ENCODE measurements at regions not wholly inside any gene's neighbourhood (a gene's known extent, or its start where the extent isn't known, plus 50 kb on each side); places are given as distances from the start of the nearest gene placed in this dataset.

GRCh38 chr14:38874721-38875120, 228.3 kb downstream of the SEC23A start:
- H3K27me3 ChIP-seq (ENCODE audit: control insufficient read depth, insufficient read depth, low read length), result no peaks in the 10 kb centered on the region; the same call in 1 of the 2 replicates
- in situ Hi-C loops (cut with MboI; ENCODE audit: low sequenced_read_pairs), result no loop called here
- intact Hi-C loops (cut with micrococcal nuclease), result no loop called here

More at GRCh38 chr14:38874721-38875120, 228.3 kb downstream of the SEC23A start:
- no peak for DNase-seq
- H2AK5ac ChIP-seq (ENCODE audit: low read depth, low read length), result no peak overlapping the region
- no peaks in the 10 kb centered on the region for H4K20me1 ChIP-seq (ENCODE audit: insufficient read depth, low read length)
- H2BK15ac ChIP-seq (ENCODE audit: low read depth, low read length), result no peak overlapping the region
- no peak for ATAC-seq (ENCODE audit: low read depth)
- H2AK9ac ChIP-seq (replicated peaks; ENCODE audit: low read depth, low read length, poor library complexity), result no peak overlapping the region
- no peak overlapping the region for H3K4me3 ChIP-seq (ENCODE audit: insufficient read depth, low read depth, low read length)
- no peak overlapping the region for H3K4ac ChIP-seq (ENCODE audit: low read depth, low read length)
- no peaks in the 10 kb centered on the region for H3K79me1 ChIP-seq (ENCODE audit: low read depth in 1 of 2, low read length in 2 of 2)
- no peaks in the 10 kb centered on the region for H3K9me3 ChIP-seq (ENCODE audit: control insufficient read depth, insufficient read depth, low read length)
- H2BK5ac ChIP-seq (ENCODE audit: low read depth, low read length, poor library complexity, severe bottlenecking), result no peak overlapping the region
- BruUV-seq (replicated peaks), result no TSS peak
- ChIA-PET CTCF (no interaction called here), POLR2A (ENCODE audit: unreplicated experiment) (no interaction called here)
- no peak overlapping the region for H4K8ac ChIP-seq (ENCODE audit: low read depth in 2 of 2, low read length in 2 of 2)
- WGBS, 2 experiments (ENCODE audit: extremely low coverage in 2 of 2, insufficient read length in 1 of 2), result no CpG with 5 or more reads among the region's 2 CpGs
- dilution Hi-C loops (cut with HindIII; ENCODE audit: low sequenced_read_pairs, unreplicated experiment), result no loop called here
- H3K23ac ChIP-seq (ENCODE audit: low read depth, low read length), result no peak overlapping the region
- H3K18ac ChIP-seq (ENCODE audit: low read depth, low read length), result no peak overlapping the region
- no peak overlapping the region for H2AFZ ChIP-seq (replicated peaks; ENCODE audit: low read length, poor library complexity)
- no peak overlapping the region for H4K5ac ChIP-seq (ENCODE audit: low read depth, low read length)
- no peak for TF ChIP-seq POLR2A (IDR thresholded peaks at IDR 0.05; ENCODE audit: low read depth, low read length)
- no peak for TF ChIP-seq CHD1 (IDR thresholded peaks at IDR 0.05; ENCODE audit: low read depth, low read length)
- no peak for TF ChIP-seq MAFK (IDR thresholded peaks at IDR 0.05; ENCODE audit: low read depth, low read length)
- no peak for TF ChIP-seq MXI1 (IDR thresholded peaks at IDR 0.05; ENCODE audit: borderline replicate concordance, low read depth, low read length)
- no peak for TF ChIP-seq RAD21 (IDR thresholded peaks at IDR 0.05; ENCODE audit: low read length)
- no peak for TF ChIP-seq SMC3 (IDR thresholded peaks at IDR 0.05; ENCODE audit: low read depth, low read length)
- no peak for TF ChIP-seq FOS (IDR thresholded peaks at IDR 0.05; ENCODE audit: low read depth, low read length)
- TF ChIP-seq CEBPB (IDR thresholded peaks at IDR 0.05; ENCODE audit: low read depth, low read length), result no peak
- TF ChIP-seq MAZ (IDR thresholded peaks at IDR 0.05; ENCODE audit: borderline replicate concordance, low read depth, low read length), result no peak
- no peak for TF ChIP-seq USF2 (IDR thresholded peaks at IDR 0.05; ENCODE audit: low read depth, low read length)
- no peaks in the 10 kb centered on the region for H3K36me3 ChIP-seq (ENCODE audit: control insufficient read depth, insufficient read depth, low read length)
- H3K4me1 ChIP-seq (ENCODE audit: control insufficient read depth, insufficient read depth, low read length), result no peaks in the 10 kb centered on the region
- no peak overlapping the region for H2BK120ac ChIP-seq (ENCODE audit: low read depth, low read length)
- H3K4me2 ChIP-seq (ENCODE audit: low read depth, low read length), result no peak overlapping the region
- H3K27ac ChIP-seq (ENCODE audit: insufficient read depth, low read length), result no peak overlapping the region
- no peak overlapping the region for H3K14ac ChIP-seq (replicated peaks; ENCODE audit: low read depth, low read length)
- no peak overlapping the region for H4K91ac ChIP-seq (ENCODE audit: insufficient read depth, low read depth, low read length)
- no peaks in the 10 kb centered on the region for H3K9me1 ChIP-seq (ENCODE audit: insufficient read depth, low read length)
- no peak overlapping the region for H3K9ac ChIP-seq (ENCODE audit: low read depth, low read length)
- H3K56ac ChIP-seq (ENCODE audit: extremely low read depth, insufficient read depth, low read length), result no peak overlapping the region
- H2BK20ac ChIP-seq (ENCODE audit: low read depth, low read length), result no peak overlapping the region
